HUES6 (cell line): ENCODE measurements at regions not wholly inside any gene's neighbourhood (a gene's known extent, or its start where the extent isn't known, plus 50 kb on each side); places are given as distances from the start of the nearest gene placed in this dataset.

Experiments
- H3K27ac ChIP-seq: 2 replicates; pipeline ENCODE4 v1.7.0; 2013; ENCODE audit warnings: low read depth, mild to moderate bottlenecking, low read length, inconsistent platforms
- H3K27me3 ChIP-seq: 2 replicates; pipeline ENCODE4 v1.6.1; 2013; ENCODE audit warnings: low read length; ENCODE audit not compliant: control insufficient read depth, insufficient read depth
- H3K36me3 ChIP-seq: 2 replicates; pipeline ENCODE4 v1.6.1; 2013; ENCODE audit warnings: low read length; ENCODE audit not compliant: control insufficient read depth, insufficient read depth
- H3K4me1 ChIP-seq: 2 replicates; pipeline ENCODE4 v1.6.1; 2013; ENCODE audit warnings: low read length; ENCODE audit not compliant: control insufficient read depth, insufficient read depth
- H3K4me3 ChIP-seq: 2 replicates; pipeline ENCODE4 v1.5.1; 2013; ENCODE audit warnings: low read depth, low read length
- H3K9ac ChIP-seq: one replicate; pipeline ENCODE4 v1.6.1; 2013; ENCODE audit warnings: mild to moderate bottlenecking, low read length
- H3K9me3 ChIP-seq: 2 replicates; pipeline ENCODE4 v1.6.1; 2013; ENCODE audit warnings: low read depth, low read length; ENCODE audit not compliant: control insufficient read depth, insufficient read depth

DNA sequence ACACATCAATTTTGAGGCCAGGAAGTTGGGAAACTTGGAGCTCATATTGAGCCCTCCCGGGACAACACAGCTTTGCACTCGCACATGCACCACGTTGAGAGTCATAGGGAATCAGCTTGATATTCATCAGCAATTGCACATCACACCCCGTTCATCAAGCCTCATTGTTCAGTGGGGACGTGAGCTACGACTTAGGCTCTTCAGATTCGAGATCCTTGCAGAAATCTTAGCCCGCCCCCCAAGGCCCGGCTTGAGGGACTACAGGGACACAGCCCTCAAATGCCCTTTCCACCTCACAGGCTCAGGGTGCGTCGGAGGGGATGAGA is 93.0 kb upstream of the MAFB start:
- no peaks in the 10 kb centered on the region for H3K9me3 ChIP-seq

DNA sequence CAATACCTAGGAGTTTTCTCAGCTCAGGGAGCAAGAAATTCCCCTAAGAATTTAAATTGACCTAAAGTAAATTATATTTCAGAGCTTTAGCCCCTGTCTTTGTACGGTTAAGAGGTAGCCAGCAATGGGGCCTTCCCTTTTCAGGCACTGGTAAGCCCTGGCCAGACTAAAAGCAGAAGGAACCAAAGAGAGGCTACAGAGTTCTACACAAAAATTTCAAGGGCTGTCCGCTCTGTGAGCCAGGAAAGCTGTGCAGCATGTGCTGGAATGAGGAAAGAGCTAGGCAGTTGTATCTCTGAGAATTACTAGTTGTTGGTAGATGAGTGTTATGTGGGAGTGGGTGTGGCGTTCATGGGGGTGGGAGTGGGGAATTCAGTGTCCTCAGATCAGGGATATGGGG is 96.3 kb upstream of the MAFB start:
- H3K4me3 ChIP-seq, result no peak overlapping the region
- H3K4me1 ChIP-seq, result no peaks in the 10 kb centered on the region
- H3K27me3 ChIP-seq, result no peaks in the 10 kb centered on the region
- no peak overlapping the region for H3K27ac ChIP-seq
- no peaks in the 10 kb centered on the region for H3K36me3 ChIP-seq
- H3K9ac ChIP-seq, result no peak overlapping the region
- H3K9me3 ChIP-seq, result no peaks in the 10 kb centered on the region

More for the DNA sequence above, 93.0 kb upstream of the MAFB start:
- Histone ChIP-seq H3K27ac (no peak overlapping the region), H3K4me1 (0 out of 2 replicates have a peak, but pooled peaks cover 3% of the 10 kb centered on the region), H3K36me3 (no peaks in the 10 kb centered on the region), H3K9ac (no peak overlapping the region), H3K4me3 (no peak overlapping the region), H3K27me3 (no peaks in the 10 kb centered on the region)

DNA sequence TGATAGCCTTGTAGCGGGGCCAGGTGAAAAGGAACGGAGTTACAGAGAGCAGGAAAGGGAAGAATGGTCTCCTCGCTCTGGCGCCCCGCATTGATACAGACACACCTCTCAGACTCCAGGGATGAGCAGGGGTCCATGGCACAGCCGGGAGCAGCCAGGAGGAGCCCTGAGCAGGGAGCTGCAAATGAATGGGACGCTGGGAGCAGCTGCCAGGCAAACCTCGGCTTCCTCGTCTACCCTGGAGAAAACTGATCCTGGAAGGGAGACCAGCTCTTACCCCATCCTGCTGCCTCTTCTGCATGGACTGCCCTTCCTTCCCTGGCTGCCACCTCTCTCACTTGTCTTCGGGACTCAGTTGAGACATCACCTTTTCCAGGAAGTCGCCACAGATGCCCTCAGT is 97.3 kb upstream of the MAFB start:
- H3K27me3 ChIP-seq, result no peaks in the 10 kb centered on the region

DNA sequence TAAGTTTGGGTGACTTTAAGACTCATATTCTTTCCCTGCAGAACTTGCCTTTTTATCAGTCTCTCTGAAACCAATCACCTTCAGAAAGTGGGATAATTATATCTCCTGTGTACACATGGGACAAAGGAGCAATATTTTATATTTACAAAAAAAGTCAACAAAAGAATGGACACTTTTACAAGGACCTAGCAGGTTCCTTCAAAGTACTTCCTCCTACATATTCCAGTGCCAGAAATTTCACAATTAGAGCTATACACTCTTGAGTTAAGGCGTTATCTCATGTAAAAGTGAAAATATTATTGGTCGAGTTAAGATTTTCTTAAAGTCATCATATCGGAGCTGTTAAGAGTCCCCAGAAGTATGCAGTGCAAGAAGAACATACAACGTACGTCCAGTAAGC is 98.9 kb upstream of the MAFB start:
- Histone ChIP-seq H3K4me3 (no peak overlapping the region), H3K9me3 (no peaks in the 10 kb centered on the region), H3K4me1 (no peaks in the 10 kb centered on the region), H3K27me3 (no peaks in the 10 kb centered on the region), H3K27ac (no peak overlapping the region), H3K36me3 (no peaks in the 10 kb centered on the region), H3K9ac (no peak overlapping the region)

More for the DNA sequence above, 97.3 kb upstream of the MAFB start:
- no peak overlapping the region for H3K27ac ChIP-seq
- H3K9me3 ChIP-seq, result no peaks in the 10 kb centered on the region
- H3K4me3 ChIP-seq, result no peak overlapping the region
- no peaks in the 10 kb centered on the region for H3K36me3 ChIP-seq
- no peak overlapping the region for H3K9ac ChIP-seq
- no peaks in the 10 kb centered on the region for H3K4me1 ChIP-seq

DNA sequence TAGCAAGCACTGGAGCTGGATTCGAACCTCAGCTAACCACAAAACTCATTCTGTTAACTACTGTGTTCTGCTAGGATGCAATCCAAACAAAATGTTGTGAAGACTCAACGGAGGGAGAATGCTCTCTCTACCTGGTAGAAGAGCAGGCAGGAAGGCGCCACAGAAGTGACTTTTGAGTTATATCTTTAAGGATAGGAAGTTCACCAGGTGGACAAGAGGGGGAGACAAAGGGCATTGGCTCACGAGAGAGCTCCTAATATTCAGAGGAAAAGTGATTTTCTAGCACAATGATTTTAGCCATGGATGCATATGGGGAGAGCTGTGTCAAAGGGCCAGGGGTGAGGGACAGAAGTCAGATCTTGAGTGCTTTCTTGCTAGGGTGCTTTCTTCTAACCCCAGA is 108.4 kb upstream of the MAFB start:
- no peak overlapping the region for H3K9ac ChIP-seq
- H3K27me3 ChIP-seq, result no peaks in the 10 kb centered on the region
- no peaks in the 10 kb centered on the region for H3K9me3 ChIP-seq
- H3K4me3 ChIP-seq, result no peak overlapping the region
- H3K4me1 ChIP-seq, result no peaks in the 10 kb centered on the region
- no peaks in the 10 kb centered on the region for H3K36me3 ChIP-seq
- H3K27ac ChIP-seq, result no peak overlapping the region

DNA sequence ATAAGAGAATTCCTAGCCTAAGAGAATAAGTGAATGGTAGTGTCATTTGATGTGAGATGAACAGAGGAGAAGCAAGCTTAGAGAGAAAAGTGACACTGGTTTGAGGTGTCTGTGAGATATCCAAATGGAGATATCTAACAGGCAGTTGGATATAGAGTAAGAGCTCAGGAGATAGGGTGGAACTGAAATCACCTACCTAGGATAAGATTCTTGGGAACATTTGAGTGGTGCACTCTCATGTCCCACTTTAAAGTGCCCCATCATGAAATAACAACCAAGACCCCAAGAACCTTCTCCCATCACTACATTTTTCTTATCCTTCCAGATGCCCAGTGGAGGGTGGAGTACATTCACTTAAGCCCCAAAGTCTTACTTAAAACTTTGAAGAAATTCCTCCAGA is 109.0 kb upstream of the MAFB start:
- H3K36me3 ChIP-seq, result no peaks in the 10 kb centered on the region
- no peak overlapping the region for H3K4me3 ChIP-seq
- no peaks in the 10 kb centered on the region for H3K9me3 ChIP-seq
- no peak overlapping the region for H3K9ac ChIP-seq
- no peaks in the 10 kb centered on the region for H3K4me1 ChIP-seq
- H3K27ac ChIP-seq, result no peak overlapping the region
- H3K27me3 ChIP-seq, result no peaks in the 10 kb centered on the region; the same call in 1 of the 2 replicates

DNA sequence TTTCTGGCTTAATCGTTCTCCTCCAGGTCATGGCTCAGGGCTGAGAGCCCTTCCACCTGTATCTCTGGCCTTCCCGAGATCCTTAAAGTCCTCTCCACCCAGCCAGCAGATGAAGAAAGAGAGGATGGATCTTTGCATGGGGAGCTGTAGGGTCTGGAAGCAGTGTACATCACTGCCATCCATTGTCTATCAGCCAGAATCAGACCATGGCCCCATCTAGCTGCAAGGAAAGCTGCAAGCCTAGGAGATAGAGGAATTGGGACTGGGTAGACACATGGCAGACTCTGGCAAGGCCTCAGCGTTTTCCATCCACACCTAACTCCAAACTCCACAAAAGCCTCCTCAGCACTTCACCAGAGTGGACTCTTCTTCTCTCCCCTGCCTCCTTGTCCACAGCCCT is 113.8 kb upstream of the MAFB start:
- H3K4me3 ChIP-seq, result no peak overlapping the region
- H3K9ac ChIP-seq, result no peak overlapping the region

DNA sequence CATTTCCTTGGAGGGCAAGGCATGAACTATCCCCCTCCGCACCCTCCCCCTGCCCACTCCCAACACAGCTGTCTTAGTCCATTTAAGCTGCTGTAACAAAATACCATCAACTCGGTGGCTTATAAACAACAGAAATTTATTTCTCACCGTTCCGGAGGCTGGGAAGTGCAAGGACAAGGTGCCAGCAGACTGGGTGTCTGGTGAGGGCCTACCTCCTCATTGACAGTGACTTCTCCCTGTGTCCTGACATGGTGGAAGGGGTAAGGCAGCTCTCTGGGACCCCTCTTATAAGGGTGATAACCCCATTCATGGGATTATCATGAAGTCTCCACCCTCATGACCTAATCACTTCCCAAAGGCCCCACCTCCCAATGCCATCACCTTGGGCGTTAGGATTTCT is 114.3 kb upstream of the MAFB start:
- Histone ChIP-seq H3K27ac (no peak overlapping the region), H3K36me3 (no peaks in the 10 kb centered on the region), H3K9ac (no peak overlapping the region), H3K4me1 (no peaks in the 10 kb centered on the region), H3K4me3 (no peak overlapping the region), H3K9me3 (no peaks in the 10 kb centered on the region), H3K27me3 (peaks cover 6% of the 10 kb centered on the region)

More for the DNA sequence above, 113.8 kb upstream of the MAFB start:
- H3K9me3 ChIP-seq, result no peaks in the 10 kb centered on the region
- no peak overlapping the region for H3K27ac ChIP-seq
- H3K4me1 ChIP-seq, result no peaks in the 10 kb centered on the region
- peaks cover 6% of the 10 kb centered on the region for H3K27me3 ChIP-seq
- H3K36me3 ChIP-seq, result no peaks in the 10 kb centered on the region

DNA sequence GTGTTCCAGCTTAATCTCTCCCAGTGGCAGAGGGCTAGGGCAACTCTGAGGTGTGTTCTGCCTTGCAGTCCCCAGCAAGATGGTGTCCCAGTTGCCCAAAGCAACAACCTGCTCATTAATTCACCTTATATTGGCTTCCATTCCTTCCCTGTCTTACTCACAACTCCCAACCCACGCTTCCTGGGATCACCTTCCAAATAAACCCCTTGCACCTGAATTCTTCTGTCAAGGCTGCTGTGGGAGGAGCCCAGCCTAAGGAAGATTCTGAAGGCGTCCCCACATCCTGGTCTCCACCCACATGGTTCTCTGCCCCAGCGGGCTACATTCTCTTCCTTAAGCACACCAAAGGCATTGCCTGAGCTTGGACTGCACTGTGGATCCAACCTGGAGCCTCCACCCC is 116.6 kb upstream of the MAFB start:
- Histone ChIP-seq H3K4me1 (no peaks in the 10 kb centered on the region), H3K36me3 (no peaks in the 10 kb centered on the region), H3K27me3 (peaks cover 6% of the 10 kb centered on the region), H3K9ac (no peak overlapping the region), H3K27ac (no peak overlapping the region), H3K9me3 (no peaks in the 10 kb centered on the region), H3K4me3 (no peak overlapping the region)

DNA sequence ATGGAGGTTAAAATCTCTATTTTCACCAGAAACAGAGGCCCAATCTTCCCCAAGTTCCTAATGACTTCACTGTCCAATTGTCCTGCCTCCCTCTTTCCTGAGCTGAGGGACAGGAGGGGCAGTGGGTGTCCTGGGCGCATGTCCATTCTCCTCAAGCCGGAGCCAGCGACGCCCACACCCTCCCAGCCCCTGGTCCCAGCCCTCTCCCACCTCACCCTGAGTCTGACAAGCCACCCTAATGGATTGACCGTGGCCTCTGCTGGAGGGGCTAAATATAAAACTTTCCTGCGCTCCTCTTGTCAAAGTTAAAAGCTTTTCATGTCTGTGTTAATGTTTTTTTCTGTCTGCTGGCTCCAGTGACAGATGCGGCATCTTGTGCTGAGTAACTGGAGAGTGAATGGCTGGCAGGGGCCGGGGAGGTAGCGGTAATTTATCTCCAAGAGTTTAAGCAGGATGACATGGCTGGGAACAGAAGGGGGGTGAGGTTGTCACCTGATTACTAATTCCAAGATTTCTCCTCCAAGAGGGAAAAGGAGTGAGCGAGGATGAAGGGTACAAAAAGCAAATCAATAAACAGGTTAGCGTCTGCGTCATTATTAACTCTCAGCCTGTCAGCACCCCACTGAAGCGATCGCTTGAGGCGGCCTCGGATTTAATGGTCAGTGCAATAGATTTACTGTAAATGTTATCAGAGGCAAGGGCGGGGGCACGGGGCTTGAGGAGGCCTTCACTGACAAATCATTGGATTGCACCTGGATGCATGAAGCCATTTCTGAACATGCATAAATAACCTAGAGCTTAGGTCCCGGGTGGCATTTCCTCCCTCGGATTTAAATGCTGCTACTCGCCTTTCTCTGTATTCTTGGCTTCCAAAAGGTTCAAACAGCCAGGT is 118.1 kb upstream of the MAFB start:
- H3K9me3 ChIP-seq, result no peaks in the 10 kb centered on the region
- no peak overlapping the region for H3K9ac ChIP-seq
- H3K4me3 ChIP-seq, result no peak overlapping the region
- peaks cover 6% of the 10 kb centered on the region for H3K27me3 ChIP-seq
- H3K27ac ChIP-seq, result no peak overlapping the region
- H3K36me3 ChIP-seq, result no peaks in the 10 kb centered on the region
- no peaks in the 10 kb centered on the region for H3K4me1 ChIP-seq

DNA sequence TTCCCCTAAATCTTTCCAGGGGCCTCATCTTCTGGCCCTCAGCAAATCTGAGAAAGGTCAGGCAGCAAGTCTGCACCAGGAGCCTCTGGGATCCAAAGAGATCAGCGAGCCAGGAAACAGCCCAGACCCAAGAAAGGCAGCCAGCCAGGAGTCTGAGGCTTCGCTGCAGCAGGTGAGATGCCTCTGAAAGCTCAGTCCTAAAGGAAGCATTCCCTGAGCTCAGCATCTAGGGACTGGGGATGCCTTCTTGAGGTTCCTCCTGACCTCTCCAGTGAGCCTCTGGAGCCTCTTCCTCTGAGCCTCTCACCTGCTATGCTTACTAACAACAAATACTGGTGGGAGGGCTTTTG is 118.8 kb upstream of the MAFB start:
- peaks cover 6% of the 10 kb centered on the region for H3K27me3 ChIP-seq
- H3K36me3 ChIP-seq, result no peaks in the 10 kb centered on the region
- no peaks in the 10 kb centered on the region for H3K9me3 ChIP-seq
- H3K4me3 ChIP-seq, result no peak overlapping the region
- no peaks in the 10 kb centered on the region for H3K4me1 ChIP-seq
- H3K9ac ChIP-seq, result no peak overlapping the region
- H3K27ac ChIP-seq, result no peak overlapping the region
